Nephron (organoid): ENCODE measurements at regions not wholly inside any gene's neighbourhood (a gene's known extent, or its start where the extent isn't known, plus 50 kb on each side); places are given as distances from the start of the nearest gene placed in this dataset.

Source experiments
- H3K27ac Mint-ChIP-seq, 3 experiments: 2 replicates each; pipeline ENCODE4 v1.8.0; 2020; ENCODE audit warnings: mixed read lengths in 3 of 3, mild to moderate bottlenecking in 2 of 3, moderate library complexity in 1 of 3
- H3K27me3 Mint-ChIP-seq: 2 replicates; pipeline ENCODE4 v1.8.0; 2021; ENCODE audit warnings: low read depth, mild to moderate bottlenecking, moderate library complexity, mixed read lengths
- H3K36me3 Mint-ChIP-seq: 2 replicates; pipeline ENCODE4 v1.8.0; 2020; ENCODE audit warnings: low read depth, mixed read lengths
- H3K4me1 Mint-ChIP-seq: 2 replicates; pipeline ENCODE4 v1.8.0; 2020; ENCODE audit warnings: mixed read lengths
- H3K4me3 Mint-ChIP-seq, 3 experiments: 2 replicates each; pipeline ENCODE4 v1.8.0; 2020; ENCODE audit warnings: mild to moderate bottlenecking in 3 of 3, mixed read lengths in 3 of 3, moderate library complexity in 2 of 3
- H3K9me3 Mint-ChIP-seq: 2 replicates; pipeline ENCODE4 v1.8.0; 2020; ENCODE audit warnings: mixed read lengths
- CTCF ChIP-seq, 3 experiments: fragments of 200-600 bp; sonication (generic); IDR thresholded peaks; one replicate each; pipeline ENCODE4 v1.5.0; 2021; ENCODE audit warnings: antibody characterized with exemption in 3 of 3; ENCODE audit not compliant: unreplicated experiment in 3 of 3

GRCh38 chr13:81988567-81988966, 1647.6 kb upstream of the SPRY2 start:
- Mint-ChIP-seq H3K9me3 (no peaks in the 10 kb centered on the region), H3K4me3 (no peak overlapping the region), H3K27me3 (peaks cover 3% of the 10 kb centered on the region), H3K4me1 (peaks cover 5% of the 10 kb centered on the region), H3K36me3 (no peaks in the 10 kb centered on the region), H3K27ac (peak overlapping the region in 1 of 3 experiments; percentile 6)
- no peak for TF ChIP-seq CTCF (IDR thresholded peaks at IDR 0.05; ENCODE audit: unreplicated experiment in 3 of 3)

- H3K9me3 Mint-ChIP-seq, result no peaks in the 10 kb centered on the region
- peaks cover 5% of the 10 kb centered on the region for H3K4me1 Mint-ChIP-seq
- H3K27me3 Mint-ChIP-seq, result peaks cover 3% of the 10 kb centered on the region
- no peaks in the 10 kb centered on the region for H3K36me3 Mint-ChIP-seq
- H3K27ac Mint-ChIP-seq, result peak overlapping the region in 1 of 3 experiments; percentile 43
- no peak overlapping the region for H3K4me3 Mint-ChIP-seq
- TF ChIP-seq CTCF (IDR thresholded peaks at IDR 0.05; ENCODE audit: unreplicated experiment in 3 of 3), result no peak
Measured at GRCh38 chr13:81987677-81988357, 1646.9 kb upstream of the SPRY2 start.

GRCh38 chr13:81987159-81987558, 1646.2 kb upstream of the SPRY2 start:
- peaks cover 5% of the 10 kb centered on the region for H3K4me1 Mint-ChIP-seq

GRCh38 chr13:81986308-81986707, 1645.4 kb upstream of the SPRY2 start:
- TF ChIP-seq CTCF (IDR thresholded peaks at IDR 0.05; ENCODE audit: unreplicated experiment in 3 of 3), result no peak

More at GRCh38 chr13:81987159-81987558, 1646.2 kb upstream of the SPRY2 start:
- H3K27ac Mint-ChIP-seq, result peak overlapping the region in 1 of 3 experiments; percentile 7
- peaks cover 3% of the 10 kb centered on the region for H3K27me3 Mint-ChIP-seq
- H3K9me3 Mint-ChIP-seq, result no peaks in the 10 kb centered on the region
- no peak overlapping the region for H3K4me3 Mint-ChIP-seq
- TF ChIP-seq CTCF (IDR thresholded peaks at IDR 0.05; ENCODE audit: unreplicated experiment in 3 of 3), result peak in 1 of 3 experiments; percentile 19
- no peaks in the 10 kb centered on the region for H3K36me3 Mint-ChIP-seq

GRCh38 chr13:81957121-81957520, 1616.2 kb upstream of the SPRY2 start:
- H3K9me3 Mint-ChIP-seq, result no peaks in the 10 kb centered on the region
- no peak overlapping the region for H3K27ac Mint-ChIP-seq
- H3K4me1 Mint-ChIP-seq, result no peaks in the 10 kb centered on the region
- H3K27me3 Mint-ChIP-seq, result no peaks in the 10 kb centered on the region
- H3K36me3 Mint-ChIP-seq, result no peaks in the 10 kb centered on the region
- TF ChIP-seq CTCF (IDR thresholded peaks at IDR 0.05; ENCODE audit: unreplicated experiment in 3 of 3), result no peak
- H3K4me3 Mint-ChIP-seq, result no peak overlapping the region

More at GRCh38 chr13:81986308-81986707, 1645.4 kb upstream of the SPRY2 start:
- peaks cover 5% of the 10 kb centered on the region for H3K4me1 Mint-ChIP-seq
- no peaks in the 10 kb centered on the region for H3K9me3 Mint-ChIP-seq
- H3K27me3 Mint-ChIP-seq, result peaks cover 3% of the 10 kb centered on the region
- no peak overlapping the region for H3K4me3 Mint-ChIP-seq
- H3K27ac Mint-ChIP-seq, result no peak overlapping the region
- H3K36me3 Mint-ChIP-seq, result no peaks in the 10 kb centered on the region

GRCh38 chr13:81929988-81930387, 1589.1 kb upstream of the SPRY2 start:
- H3K36me3 Mint-ChIP-seq, result no peaks in the 10 kb centered on the region
- no peak overlapping the region for H3K27ac Mint-ChIP-seq
- no peaks in the 10 kb centered on the region for H3K27me3 Mint-ChIP-seq
- TF ChIP-seq CTCF (IDR thresholded peaks at IDR 0.05; ENCODE audit: unreplicated experiment in 3 of 3), result peak; percentile 62 to 66 (median 64)
- no peaks in the 10 kb centered on the region for H3K4me1 Mint-ChIP-seq
- H3K9me3 Mint-ChIP-seq, result no peaks in the 10 kb centered on the region
- H3K4me3 Mint-ChIP-seq, result no peak overlapping the region
